ENCODE measurements at regions not wholly inside any gene's neighbourhood (a gene's known extent, or its start where the extent isn't known, plus 50 kb on each side); places are given as distances from the start of the nearest gene placed in this dataset.
"Not testable (repeated sequence)": the region's sequence is repeated elsewhere in the genome, so short reads cannot be mapped to it uniquely, and the experiment has no call there.

DNA sequence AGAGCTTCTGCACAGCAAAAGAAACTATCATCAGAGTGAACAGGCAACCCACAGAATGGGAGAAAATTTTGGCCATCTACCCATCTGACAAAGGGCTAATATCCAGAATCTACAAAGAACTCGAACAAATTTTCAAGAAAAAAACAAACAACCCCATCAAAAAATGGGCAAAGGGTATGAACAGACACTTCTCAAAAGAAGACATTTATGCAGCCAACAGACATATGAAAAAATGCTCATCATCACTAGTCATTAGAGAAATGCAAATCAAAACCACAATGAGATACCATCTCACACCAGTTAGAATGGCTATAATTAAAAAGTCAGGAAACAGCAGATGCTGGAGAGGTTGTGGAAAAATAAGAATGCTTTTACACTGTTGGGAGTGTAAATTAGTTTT is 340.6 kb downstream of the TFAP2B start:
- H3K36me3 ChIP-seq (ENCODE audit: control insufficient read depth in 2 of 2, insufficient read depth in 1 of 2, low read length in 2 of 2); H3K9me3 ChIP-seq (ENCODE audit: control insufficient read depth, insufficient read depth, low read depth, low read length); H3K4me3 ChIP-seq (ENCODE audit: low read depth, low read length); CTCF ChIA-PET; H3K27ac ChIP-seq (ENCODE audit: extremely low read depth, low read depth, low read length); POLR2A ChIA-PET; H3K4me1 ChIP-seq (ENCODE audit: control insufficient read depth, insufficient read depth, low read length): not testable (repeated sequence)

DNA sequence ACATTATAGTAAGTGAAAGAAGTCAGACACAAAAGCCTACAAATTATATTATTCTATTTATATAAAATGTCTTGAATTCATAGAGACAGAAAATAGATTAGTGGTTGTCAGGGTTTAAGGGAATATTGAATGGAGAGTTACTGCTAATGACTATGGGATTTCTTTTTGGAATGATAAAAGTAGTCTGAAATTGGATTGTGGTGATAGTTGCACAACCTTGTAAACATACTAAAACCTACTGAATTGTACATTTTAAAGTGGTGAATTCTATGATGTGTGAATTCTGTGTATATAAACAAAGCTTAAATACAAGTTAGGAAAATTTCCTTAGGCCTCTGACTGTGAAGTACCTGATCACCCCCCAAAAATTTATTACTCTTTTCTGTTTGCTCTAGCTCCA is 343.1 kb downstream of the TFAP2B start:
- no peak for TF ChIP-seq ZNF521 (tag by site-specific recombination; IDR thresholded peaks at IDR 0.05)
- TF ChIP-seq, protein P1, sequence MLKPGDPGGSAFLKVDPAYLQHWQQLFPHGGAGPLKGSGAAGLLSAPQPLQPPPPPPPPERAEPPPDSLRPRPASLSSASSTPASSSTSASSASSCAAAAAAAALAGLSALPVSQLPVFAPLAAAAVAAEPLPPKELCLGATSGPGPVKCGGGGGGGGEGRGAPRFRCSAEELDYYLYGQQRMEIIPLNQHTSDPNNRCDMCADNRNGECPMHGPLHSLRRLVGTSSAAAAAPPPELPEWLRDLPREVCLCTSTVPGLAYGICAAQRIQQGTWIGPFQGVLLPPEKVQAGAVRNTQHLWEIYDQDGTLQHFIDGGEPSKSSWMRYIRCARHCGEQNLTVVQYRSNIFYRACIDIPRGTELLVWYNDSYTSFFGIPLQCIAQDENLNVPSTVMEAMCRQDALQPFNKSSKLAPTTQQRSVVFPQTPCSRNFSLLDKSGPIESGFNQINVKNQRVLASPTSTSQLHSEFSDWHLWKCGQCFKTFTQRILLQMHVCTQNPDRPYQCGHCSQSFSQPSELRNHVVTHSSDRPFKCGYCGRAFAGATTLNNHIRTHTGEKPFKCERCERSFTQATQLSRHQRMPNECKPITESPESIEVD (tag by site-specific recombination; IDR thresholded peaks at IDR 0.05) = no peak
- TF ChIP-seq ZBTB20 (tag by site-specific recombination; IDR thresholded peaks at IDR 0.05) = no peak
- TF ChIP-seq, protein P2, sequence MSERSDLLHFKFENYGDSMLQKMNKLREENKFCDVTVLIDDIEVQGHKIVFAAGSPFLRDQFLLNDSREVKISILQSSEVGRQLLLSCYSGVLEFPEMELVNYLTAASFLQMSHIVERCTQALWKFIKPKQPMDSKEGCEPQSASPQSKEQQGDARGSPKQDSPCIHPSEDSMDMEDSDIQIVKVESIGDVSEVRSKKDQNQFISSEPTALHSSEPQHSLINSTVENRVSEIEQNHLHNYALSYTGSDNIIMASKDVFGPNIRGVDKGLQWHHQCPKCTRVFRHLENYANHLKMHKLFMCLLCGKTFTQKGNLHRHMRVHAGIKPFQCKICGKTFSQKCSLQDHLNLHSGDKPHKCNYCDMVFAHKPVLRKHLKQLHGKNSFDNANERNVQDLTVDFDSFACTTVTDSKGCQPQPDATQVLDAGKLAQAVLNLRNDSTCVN (tag by site-specific recombination; optimal IDR thresholded peaks at IDR 0.05) = no peak
- no peak for TF ChIP-seq ZNF132 (tag by site-specific recombination; IDR thresholded peaks at IDR 0.05; ENCODE audit: borderline replicate concordance)
- TF ChIP-seq, protein P3, sequence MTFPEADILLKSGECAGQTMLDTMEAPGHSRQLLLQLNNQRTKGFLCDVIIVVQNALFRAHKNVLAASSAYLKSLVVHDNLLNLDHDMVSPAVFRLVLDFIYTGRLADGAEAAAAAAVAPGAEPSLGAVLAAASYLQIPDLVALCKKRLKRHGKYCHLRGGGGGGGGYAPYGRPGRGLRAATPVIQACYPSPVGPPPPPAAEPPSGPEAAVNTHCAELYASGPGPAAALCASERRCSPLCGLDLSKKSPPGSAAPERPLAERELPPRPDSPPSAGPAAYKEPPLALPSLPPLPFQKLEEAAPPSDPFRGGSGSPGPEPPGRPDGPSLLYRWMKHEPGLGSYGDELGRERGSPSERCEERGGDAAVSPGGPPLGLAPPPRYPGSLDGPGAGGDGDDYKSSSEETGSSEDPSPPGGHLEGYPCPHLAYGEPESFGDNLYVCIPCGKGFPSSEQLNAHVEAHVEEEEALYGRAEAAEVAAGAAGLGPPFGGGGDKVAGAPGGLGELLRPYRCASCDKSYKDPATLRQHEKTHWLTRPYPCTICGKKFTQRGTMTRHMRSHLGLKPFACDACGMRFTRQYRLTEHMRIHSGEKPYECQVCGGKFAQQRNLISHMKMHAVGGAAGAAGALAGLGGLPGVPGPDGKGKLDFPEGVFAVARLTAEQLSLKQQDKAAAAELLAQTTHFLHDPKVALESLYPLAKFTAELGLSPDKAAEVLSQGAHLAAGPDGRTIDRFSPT (tag by site-specific recombination; IDR thresholded peaks at IDR 0.05) = no peak
- TF ChIP-seq ZNF626 (tag by site-specific recombination; IDR thresholded peaks at IDR 0.05) = no peak
- TF ChIP-seq ZNF133 (tag by site-specific recombination; IDR thresholded peaks at IDR 0.05) = no peak
- TF ChIP-seq ZNF707 (tag by site-specific recombination; IDR thresholded peaks at IDR 0.05) = no peak
- TF ChIP-seq KLF16 (tag by site-specific recombination; IDR thresholded peaks at IDR 0.05) = no peak
- Histone ChIP-seq H3K27ac (ENCODE audit: extremely low read depth, low read depth, low read length) (no peak overlapping the region), H3K36me3 (ENCODE audit: control insufficient read depth in 2 of 2, insufficient read depth in 1 of 2, low read length in 2 of 2) (no peaks in the 10 kb centered on the region), H3K4me1 (ENCODE audit: control insufficient read depth, insufficient read depth, low read length) (no peaks in the 10 kb centered on the region), H3K4me3 (ENCODE audit: low read depth, low read length) (no peak overlapping the region), H3K9me3 (ENCODE audit: control insufficient read depth, insufficient read depth, low read depth, low read length) (no peaks in the 10 kb centered on the region)
- ChIA-PET POLR2A (no interaction called here), CTCF (no interaction called here)

DNA sequence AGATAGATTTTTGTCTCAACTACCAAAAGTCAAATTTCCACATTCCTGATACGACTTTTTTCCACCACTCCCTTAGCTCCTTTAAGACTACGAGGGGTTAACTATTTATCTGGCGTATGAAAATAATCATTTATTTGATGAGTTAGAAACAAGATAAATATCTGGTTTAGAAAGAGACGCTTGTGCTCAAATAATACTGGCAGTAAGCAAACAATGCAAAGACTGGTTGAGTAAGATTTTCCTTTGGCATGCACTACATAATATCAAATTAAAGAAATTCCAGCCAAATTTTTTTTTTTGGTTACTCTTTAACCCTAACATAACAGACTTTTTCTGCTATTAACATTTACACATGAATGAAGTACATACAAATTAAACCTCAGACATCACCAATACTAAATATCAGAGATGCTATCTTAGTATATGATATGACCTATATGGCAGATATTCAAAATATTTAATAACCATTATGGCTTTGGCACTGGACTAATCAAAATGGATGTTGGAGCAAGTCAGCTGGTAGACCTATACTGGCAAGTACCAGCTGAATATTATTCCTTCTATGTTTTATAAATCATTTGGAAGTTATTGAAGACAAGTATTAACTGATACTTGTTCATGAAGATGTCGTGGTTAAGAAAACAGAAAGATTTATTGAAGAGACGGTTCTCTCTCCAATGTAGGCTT is 345.3 kb downstream of the TFAP2B start:
- no peaks in the 10 kb centered on the region for H3K4me1 ChIP-seq (ENCODE audit: control insufficient read depth, insufficient read depth, low read length)
- CTCF ChIA-PET = interaction anchor here (0.5 kb wide), 1 partner anchor 653 kb away, joined by 4 read pairs; no protein-coding TSS in a partner anchor
- H3K4me3 ChIP-seq (ENCODE audit: low read depth, low read length) = no peak overlapping the region
- no peaks in the 10 kb centered on the region for H3K9me3 ChIP-seq (ENCODE audit: control insufficient read depth, insufficient read depth, low read depth, low read length)
- no peak overlapping the region for H3K27ac ChIP-seq (ENCODE audit: extremely low read depth, low read depth, low read length)
- no peaks in the 10 kb centered on the region for H3K36me3 ChIP-seq (ENCODE audit: control insufficient read depth in 2 of 2, insufficient read depth in 1 of 2, low read length in 2 of 2)
- TF ChIP-seq, protein P4, sequence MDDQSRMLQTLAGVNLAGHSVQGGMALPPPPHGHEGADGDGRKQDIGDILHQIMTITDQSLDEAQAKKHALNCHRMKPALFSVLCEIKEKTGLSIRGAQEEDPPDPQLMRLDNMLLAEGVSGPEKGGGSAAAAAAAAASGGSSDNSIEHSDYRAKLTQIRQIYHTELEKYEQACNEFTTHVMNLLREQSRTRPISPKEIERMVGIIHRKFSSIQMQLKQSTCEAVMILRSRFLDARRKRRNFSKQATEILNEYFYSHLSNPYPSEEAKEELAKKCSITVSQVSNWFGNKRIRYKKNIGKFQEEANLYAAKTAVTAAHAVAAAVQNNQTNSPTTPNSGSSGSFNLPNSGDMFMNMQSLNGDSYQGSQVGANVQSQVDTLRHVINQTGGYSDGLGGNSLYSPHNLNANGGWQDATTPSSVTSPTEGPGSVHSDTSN (CRISPR knock-in tag; IDR thresholded peaks at IDR 0.05) = no peak
- TF ChIP-seq ZNF664 (tag by site-specific recombination; IDR thresholded peaks at IDR 0.05) (no peak), ZBTB17 (tag by site-specific recombination; IDR thresholded peaks at IDR 0.05) (no peak), ZFP3 (tag by site-specific recombination; IDR thresholded peaks at IDR 0.05; ENCODE audit: low read depth) (no peak), ZNF571 (tag by site-specific recombination; IDR thresholded peaks at IDR 0.05) (no peak)
- POLR2A ChIA-PET = no interaction called here

All from HEK293 (cell line).